ENCODE measurements at regions not wholly inside any gene's neighbourhood (a gene's known extent, or its start where the extent isn't known, plus 50 kb on each side); places are given as distances from the start of the nearest gene placed in this dataset.

DNA sequence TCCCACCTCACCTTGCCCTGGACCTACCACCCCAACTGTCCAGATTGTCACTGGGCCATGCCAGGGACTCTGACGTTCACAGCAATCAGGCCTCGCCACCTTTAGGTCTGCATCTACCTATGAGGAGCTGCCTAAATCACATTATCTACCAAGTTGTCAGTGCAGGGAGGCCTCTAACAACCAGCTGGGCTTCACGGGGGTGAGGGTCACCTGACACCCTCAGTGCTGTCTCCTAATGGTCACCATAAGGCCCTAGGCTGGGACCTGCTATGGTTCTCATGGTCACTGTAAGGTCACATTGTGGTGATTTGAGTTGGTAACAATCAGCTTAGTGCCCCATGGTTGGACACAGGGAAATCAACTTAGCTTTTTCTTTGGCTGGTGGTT lies 119.2 kb upstream of the CXCL14 start:
- no peak for DNase-seq

DNA sequence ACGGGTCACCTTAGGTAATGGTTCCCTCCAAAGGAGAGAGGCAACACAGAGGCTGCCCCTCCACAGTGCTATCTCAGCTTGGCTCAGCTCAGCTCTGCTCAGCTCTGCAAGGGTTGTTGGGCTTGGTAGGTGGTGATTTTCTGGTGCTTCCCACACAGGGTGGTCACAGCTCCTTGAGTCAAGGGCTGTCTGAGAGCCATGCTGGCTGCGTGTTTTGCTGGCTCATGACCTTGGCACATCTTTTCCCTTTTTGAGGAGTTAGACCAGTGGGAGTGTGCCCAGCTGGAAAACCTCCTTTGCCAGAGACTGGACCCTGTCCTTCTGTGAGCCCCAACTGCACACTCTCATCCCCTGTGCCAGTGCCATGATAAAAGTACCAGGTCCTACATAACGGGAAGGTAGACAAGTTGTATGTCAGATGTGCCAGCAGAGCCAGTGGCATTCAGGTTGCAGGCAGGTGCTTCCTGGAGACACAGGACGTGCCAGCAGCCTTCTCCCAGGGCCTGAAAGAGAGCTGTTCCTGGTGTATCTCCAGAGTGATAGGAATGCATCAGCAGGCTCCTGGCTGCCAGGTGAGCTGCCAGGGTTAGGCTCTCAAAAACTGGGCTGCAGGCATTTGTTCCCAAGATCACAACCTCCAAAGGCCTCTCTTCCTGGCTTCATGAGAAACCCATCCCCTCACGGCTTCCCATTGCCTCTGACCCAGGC lies 118.6 kb upstream of the CXCL14 start:
- DNase-seq = no peak

DNA sequence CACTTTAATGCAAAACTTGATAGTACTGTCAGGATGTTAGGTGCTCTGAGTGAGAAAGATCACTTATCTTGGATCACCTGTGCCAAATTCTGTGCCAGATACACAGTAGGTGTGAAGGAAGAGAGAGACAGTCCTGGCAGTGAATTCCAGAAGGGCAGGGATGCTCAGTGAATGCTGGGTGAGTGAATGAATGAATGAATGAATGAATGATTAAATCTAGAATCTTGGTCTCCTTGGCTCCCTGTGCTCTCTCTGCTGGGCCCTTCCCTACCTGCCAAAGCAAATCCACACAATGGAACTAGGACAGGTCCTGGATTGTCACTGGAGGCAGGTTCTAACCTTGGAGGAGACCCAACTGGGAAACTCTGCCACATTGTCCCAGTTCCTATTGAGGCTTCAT lies 117.5 kb upstream of the CXCL14 start:
- DNase-seq = no peak

DNA sequence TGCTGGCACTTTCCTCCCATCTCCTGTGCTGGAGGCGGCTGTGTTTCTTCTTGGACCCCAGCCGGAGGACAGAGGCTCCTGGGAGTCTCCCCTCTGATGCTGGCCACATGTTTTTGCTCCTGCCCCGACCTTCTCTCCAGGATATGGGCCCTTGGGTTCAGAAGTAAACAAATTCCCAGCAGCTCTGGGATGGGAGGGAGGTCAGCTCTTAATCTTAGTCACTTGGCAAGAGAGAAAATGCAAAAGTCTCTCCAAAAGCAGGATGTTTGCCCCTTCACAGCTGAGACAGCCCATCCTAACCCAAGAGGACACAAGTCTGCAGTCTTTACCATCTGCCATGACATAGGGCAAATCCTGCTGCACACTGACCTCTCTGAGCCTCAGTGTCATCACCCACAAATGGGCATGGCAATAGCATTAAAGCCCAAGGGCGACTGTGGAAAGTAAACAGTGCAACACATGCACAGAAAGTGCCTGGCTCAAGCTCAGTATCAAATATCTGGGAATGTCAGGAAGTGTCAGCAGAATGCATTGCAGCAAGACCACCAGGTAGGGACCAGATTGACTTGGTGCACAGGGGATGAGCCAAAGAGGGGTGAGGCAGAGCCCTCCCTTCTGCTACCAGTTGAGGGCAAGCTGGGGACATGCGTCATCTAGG lies 117.0 kb upstream of the CXCL14 start:
- no peak for DNase-seq

DNA sequence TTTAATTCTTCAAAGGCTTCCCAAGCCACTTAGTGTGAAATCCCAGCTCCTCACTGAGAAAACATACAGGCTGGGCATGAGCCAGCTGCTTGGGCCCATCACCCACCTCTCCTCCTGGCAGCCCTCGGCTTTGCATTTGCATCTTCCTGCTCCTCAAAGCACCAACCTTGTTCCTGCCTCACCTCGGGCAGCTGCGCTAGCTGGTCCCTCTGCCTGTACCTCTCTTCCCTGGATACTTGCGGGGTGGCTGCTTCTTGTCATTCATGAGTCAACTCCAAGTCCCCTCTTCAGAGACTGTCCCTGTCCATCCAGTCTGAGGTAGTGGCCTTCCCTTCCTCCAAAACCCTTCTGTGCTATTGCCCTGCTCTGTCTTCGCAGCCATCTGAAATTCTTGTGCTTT lies 116.1 kb upstream of the CXCL14 start:
- no peak for DNase-seq

DNA sequence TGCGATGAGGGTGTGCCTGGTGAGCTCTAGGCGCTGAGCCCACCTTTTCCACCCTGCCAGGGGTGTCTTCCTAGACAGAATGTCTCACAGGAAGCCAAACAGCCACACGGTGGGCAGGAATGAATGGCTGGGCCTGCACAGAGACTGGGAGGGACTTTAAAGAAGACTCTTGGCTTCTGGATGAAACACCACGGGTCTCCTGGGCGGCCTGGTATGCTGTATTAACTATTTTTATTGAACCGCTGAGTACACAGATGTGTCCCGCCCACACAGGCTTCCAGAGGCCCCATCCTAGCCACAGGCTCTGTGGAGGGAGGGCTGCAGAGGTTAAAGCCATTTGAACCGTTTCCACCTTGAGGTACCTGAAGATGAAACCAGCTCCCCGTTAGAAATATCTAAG lies 115.2 kb upstream of the CXCL14 start:
- no peak for DNase-seq

DNA sequence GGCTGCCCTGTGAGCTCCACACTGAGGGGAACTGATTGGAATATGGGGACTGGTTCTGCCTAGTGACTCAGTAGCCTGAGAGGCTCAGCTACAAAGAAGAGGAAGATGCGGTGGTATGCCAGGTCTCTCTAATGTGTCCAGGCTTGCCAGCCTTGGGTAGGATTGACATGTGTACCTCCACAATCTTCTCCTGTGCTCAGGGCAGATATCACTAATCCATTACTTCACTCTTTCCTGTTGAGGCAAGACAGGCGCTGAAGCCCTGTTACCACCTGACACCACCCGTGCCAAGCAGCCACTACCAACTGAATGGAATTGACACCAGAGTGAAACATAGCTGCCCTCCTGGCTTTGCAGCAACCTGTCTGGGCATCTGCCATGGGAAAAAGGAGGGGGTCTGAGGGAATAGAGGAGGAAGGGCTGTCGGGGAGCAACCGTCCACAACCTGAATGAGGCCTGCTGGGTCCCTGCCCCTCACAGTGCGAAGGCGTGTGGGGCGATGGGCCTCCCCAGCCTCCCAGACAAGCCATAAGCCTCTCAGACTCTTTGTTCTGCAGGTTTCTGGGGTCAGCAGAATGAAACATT lies 114.7 kb upstream of the CXCL14 start:
- DNase-seq = no peak

DNA sequence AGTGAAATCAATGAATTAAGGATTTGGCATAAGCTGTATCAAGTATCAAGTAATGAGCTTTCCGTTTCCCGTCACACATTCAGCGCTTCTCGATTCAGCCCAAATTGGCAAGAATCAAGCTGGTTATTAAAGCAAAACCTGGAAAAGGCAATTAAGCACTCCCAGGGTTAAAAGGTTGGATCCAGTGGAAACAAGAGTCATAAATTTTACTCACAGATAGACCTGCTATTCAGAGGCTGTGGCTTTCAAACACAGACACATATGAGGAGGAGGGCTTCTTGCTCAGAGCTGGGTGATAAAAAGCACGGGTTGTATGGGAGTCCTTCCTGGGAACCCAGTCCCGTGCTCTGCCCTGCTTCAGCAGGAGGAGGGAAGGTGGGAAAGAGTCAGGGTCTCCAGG lies 112.3 kb upstream of the CXCL14 start:
- no peak for DNase-seq

DNA sequence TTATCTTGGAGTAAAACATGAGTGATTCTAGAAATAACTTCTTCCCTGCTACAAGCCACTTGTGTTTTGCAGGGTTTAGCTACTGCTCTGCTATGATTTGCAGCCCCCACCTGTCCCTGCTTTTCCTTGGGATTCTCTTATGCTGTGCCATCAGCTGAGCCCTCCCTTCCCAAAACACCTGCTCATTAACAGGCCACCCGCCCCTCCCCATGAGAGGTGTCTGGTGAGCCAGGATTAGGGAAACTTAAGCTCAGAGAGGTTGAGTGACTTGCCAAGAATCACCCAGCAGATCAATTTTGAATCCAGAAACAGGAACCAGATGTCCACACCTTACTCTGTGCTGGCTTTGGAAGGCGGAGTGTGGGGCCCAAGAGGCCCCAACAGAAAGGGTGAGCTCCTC lies 111.7 kb upstream of the CXCL14 start:
- DNase-seq = no peak

DNA sequence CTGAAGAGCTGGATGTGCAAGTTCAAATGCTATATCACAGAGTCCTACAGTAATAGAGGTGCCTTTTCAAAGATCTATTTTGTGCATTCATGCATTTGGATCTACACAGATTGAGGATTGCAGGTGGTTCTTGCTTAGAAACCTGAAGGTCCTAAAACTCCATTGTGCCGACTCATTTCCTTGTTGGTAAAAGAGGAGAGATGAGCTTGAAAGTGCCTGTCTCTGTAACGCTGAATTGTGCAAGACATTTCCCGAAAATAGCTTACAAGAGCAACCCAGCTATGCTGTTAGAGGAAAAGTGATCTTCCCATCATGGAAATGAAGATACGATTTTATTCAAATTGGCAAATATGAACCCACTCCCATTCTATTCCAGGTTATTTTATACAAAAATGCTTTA lies 110.7 kb upstream of the CXCL14 start:
- no peak for DNase-seq

DNA sequence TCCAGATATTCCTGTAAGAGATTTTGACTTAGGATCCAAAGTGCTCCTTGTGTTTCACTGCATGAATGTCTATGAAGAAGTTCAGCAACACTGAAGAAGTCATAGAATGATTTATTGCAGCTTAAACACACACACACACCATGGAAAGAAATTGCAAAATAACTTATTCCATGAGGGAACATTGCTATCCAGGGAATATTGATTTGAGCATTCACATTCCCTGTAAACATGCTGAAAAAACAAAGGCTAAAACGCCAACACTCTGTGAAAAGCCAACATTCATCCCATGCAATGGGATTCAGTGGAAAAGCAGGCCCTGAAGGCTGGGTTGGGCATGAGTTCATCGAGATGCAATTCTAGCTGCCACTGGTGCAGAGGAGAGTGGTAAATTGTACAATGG lies 109.6 kb upstream of the CXCL14 start:
- DNase-seq = no peak

DNA sequence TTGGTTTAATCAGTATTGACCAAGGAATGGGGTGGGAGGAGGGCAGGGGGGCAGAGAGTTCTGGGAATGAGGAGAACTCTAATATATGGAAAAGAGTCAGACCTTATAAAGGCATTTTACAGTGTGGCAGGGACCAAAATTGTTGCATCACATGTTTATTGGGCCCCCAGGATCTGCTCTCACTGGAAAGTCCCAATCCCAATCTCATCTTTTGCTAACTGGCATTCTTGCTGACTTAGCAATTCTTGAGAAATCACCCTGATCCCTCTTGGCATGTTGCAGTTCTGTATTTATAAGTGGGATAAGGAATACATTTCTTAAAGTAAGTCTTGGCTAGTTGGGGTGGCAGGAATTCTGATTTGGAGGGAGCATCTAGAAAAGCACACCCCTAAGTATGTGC lies 104.4 kb upstream of the CXCL14 start:
- no peak for DNase-seq

DNA sequence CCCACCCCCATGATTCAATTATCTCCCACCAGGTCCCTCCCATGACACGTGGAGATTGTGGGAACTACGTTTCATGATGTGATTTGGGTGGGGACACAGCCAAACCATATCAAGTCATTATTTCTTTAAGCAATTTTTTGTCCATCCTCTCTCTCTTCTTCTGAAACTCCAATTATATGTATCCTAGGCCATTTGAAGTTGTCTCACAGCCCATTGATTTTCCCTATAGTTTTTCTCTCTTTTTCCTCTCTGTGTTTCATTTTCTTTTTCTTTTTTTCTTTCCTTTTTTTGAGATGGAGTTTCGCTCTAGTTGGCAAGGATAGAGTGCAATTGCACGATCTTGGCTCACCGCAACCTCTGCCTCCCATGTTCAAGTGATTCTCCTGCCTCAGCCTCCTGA lies 101.9 kb upstream of the CXCL14 start:
- no peak for DNase-seq

DNA sequence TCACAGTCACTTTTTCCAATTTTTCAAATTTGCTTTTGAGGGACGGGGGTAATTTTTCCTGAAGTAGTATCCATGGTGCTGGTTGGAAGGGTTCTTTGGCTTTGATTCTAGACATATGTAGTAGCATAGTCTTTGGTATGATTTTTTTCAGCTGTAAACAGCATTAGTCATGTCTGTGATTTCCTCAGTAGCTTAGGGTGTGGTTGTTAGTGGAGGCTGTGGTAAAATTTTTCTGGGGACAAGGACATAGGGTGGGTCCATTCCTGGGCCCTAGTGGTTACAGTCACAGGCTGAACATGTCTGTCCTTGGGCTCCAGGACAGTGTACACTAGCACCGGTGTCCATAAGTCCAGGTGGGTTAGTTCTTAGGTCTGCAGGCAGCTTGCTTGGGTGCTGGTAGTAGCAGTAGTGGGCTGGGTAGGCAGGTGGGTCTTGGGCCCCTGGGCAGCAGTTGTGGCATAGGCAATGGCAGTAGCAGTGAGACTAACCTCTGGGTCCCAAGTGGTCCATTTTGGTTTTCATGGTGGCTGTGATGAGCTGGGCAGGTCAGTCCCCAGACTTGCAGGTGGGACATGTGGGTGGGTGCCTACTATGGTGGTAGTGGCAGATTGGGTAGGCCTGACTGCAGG lies 100.0 kb upstream of the CXCL14 start:
- no peak for DNase-seq

DNA sequence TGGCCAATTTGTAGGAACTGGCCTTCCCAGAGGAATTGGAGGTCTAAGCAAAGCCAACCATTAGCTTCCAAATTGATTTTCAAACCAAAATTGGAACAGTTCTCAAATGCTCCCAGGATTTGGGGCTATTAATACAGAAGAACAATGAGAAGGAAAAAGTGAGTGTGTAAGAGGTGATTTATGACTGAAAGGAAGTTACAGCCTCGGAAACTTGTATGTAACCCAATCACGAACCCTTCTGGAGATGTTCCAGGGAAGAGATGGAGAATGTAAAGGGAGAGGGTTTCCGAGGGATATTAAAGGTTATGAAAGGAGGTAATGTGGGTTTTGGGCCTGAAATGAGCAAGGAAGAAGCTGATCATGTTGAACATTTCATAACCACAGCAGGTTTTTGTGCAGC lies 93.2 kb upstream of the CXCL14 start:
- no peak for DNase-seq

DNA sequence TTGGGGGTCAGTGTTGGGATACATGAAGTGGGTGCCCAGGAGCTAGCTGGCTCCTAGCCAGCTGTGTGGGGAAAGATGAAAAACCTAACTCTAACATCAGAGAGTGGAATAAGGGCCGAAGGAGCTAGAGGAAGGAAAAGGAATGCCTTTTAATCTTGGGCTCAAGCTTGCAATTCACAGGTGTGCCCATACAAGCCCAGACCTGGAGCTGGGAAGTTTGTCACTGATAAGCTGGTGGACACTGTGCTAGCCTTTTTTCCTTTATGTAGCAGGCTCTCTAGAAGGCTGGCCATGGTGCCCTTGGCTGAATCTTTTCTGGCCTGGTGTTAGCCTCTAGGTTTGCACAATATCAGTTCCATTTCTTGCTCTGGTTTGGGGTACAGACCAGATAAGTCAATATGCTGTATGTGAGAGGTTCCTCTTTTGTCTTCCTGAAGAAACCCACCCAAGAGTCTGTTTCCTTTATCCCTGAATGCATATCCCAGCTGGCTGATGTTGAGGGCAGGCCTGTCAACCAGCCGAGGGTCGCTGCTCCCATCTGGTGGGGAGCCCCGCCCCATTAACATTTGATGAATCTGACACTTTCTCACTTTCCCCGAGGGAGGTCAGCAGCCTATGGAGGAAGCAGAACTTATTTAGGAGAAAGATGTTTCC lies 92.4 kb upstream of the CXCL14 start:
- no peak for DNase-seq

DNA sequence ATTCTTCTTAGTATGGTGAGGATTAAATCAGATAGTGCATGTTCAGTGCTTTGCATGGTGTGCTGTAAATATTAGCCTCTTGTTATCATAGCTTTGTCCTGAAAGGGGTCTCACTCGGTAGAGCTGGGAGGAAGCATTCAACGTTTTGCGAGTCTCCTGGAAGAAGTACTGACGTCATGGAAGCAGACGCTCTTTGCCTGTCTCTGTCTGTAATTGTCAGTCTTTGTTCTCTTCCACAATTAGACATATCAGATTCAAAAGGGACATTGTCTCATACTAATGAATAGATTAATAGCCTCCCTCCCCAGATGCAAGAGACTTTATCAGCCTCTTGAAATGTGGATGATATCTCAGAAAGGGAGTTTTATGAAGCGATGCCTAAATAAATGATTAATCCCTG lies 91.8 kb upstream of the CXCL14 start:
- no peak for DNase-seq

DNA sequence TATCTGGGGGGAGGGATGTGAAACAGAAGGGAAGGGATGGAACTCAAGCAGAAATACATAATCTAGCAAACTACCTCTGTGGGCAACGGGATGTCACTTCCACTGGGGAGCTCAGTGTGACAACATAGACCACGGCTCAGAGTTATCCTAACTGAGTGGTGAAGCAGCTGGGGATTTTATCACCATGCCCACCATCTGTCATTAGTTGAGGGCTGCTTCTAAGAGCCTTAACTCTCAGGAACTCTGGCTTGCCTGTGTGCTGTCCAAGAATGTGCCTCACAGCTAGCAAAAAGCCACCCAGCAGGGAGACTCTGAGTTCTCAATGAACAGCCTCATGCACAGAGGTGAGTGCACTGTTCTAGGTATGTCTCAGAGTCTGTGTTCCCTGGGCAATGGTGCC lies 90.6 kb upstream of the CXCL14 start:
- DNase-seq = no peak

DNA sequence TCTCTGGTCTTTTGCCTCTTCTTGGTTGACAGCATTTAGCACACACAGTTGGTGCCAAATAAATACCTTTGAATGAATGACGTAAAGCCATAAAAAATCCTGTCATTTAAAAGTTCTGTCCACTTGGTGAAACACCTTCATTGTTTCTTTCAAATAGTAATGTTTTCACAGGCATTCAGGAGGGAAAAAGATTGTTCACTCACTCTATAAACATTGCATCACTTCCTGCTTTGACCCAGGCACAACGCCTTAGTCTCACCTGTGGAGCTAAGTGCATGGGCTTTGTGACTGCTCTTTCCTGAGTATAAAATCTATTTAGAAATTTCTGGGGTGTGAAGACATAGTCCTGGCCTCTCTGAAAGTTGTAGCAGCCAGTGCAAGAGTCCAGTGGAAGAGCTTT lies 88.9 kb upstream of the CXCL14 start:
- DNase-seq = no peak

DNA sequence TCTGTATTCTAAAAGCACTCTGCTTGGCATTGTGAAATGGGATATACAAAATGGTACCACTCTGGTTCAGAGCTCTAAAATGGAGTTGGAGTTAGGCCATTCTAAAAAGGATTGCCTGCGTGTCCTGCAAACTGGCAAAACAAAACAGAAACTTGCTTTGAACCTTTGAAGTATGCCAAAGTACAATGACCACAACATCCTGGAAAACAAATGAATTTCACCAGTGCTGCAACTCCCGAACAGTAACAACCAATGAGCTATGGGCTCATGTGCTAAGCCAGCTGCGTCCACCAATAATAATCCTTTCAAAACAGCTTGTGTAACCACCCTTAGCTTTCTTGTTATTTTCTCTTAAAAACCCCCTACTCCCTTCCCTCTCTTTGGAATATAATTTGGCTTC lies 88.4 kb upstream of the CXCL14 start:
- DNase-seq = no peak

DNA sequence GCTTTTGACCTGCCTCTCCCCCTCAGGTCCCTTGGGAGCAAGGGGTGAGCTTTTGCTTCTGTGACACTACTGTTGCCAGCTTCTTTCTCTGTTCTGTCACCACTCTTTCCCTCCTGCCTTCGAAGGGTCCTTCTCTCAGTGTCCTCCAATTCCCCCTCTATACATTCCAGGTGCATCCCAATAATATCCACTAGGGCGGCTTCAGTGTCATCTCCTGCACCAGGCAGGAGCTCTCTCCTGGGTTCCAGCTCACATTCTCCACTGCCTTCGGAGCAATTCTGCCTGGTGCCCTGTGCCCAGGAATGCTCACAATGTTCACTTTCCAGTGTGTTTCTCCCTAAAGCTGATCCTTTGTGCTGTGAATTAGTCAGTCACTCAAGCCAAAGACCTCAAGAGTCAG lies 83.9 kb upstream of the CXCL14 start:
- DNase-seq = no peak

DNA sequence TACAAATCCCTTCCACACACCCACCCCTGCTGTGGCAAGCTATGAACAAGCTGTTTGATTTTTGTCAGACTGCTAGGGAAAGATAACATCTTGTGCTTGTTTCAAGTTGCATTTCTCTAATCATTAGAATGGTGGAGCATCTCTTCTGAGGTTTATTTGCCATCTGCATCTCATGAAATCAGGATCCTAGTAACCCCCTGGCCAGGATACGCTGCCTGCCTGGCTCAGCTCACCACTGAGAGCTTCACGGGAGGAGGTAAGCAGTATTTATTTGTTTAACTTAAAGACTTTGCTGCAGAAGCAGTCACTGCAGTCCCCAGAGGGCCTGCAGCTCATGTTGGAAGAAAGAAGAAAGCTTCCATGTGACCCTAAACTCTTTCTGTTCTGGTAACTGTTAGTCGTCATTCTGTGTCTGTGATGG lies 83.3 kb upstream of the CXCL14 start:
- DNase-seq = no peak

DNA sequence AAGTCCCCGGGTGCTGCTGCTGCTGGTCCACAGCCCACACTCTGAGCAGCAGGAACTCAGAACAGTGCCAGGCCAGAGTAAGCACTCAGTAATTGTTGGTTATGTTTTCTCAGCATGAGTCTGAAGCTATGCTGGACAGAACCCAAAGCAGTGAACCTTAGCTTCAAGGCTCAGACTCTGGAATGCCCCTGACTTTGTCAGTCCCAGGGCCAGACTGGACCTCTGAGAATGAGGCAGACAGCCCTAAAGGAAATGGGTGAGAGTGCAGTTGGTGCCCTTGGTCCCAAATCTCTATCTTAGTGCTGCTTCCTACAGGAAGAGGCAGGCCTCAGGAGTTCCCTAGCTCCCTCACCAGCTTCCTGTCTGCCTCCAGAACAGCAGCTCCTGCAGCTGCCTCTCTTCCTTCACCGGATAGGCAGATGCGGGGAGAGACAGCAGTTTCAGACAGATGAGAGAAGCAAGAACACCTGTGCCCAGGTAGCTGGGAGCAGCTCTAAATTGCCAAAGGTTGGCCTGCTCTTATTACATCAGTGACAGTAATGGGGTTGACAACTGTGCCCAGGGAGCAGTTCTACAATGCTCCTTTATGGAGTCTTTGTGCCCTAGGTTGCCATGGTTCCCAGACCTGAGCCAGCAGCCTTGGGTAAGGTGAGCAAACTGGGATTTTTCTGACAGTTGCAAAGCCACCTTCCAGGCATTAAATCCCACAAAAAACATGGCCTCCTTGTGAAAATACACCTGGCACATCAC lies 82.2 kb upstream of the CXCL14 start:
- no peak for DNase-seq
